ENCODE measurements at regions not wholly inside any gene's neighbourhood (a gene's known extent, or its start where the extent isn't known, plus 50 kb on each side); places are given as distances from the start of the nearest gene placed in this dataset.

DNA sequence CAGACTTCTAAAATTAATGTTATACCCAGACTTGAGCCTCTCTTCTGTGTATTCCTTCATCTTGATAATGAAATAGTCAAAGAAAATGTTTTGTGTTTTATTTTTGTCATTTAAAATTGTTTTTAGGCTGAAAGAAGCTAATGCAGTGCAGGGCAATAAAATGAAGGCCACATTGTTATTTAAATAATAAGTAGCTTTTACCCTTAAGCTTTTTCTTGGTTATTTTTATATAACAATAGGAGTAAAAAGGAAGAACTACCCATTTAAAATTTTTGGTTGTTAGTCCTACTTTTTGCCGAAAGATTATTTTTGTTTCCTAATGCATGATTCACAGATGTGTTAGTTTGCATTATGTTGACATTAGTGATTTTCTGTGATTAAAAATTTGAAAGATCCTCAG is 181.0 kb upstream of the MEOX2 start:
- TF ChIP-seq, protein P1, sequence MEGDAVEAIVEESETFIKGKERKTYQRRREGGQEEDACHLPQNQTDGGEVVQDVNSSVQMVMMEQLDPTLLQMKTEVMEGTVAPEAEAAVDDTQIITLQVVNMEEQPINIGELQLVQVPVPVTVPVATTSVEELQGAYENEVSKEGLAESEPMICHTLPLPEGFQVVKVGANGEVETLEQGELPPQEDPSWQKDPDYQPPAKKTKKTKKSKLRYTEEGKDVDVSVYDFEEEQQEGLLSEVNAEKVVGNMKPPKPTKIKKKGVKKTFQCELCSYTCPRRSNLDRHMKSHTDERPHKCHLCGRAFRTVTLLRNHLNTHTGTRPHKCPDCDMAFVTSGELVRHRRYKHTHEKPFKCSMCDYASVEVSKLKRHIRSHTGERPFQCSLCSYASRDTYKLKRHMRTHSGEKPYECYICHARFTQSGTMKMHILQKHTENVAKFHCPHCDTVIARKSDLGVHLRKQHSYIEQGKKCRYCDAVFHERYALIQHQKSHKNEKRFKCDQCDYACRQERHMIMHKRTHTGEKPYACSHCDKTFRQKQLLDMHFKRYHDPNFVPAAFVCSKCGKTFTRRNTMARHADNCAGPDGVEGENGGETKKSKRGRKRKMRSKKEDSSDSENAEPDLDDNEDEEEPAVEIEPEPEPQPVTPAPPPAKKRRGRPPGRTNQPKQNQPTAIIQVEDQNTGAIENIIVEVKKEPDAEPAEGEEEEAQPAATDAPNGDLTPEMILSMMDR (IDR thresholded peaks at IDR 0.05) = no peak
- TF ChIP-seq POLR2A (IDR thresholded peaks at IDR 0.05) = no peak
